Activated CD8-positive, alpha-beta T cell treated with anti-CD3 and anti-CD28 coated beads for 36 hours (primary cell): ENCODE measurements at regions not wholly inside any gene's neighbourhood (a gene's known extent, or its start where the extent isn't known, plus 50 kb on each side); places are given as distances from the start of the nearest gene placed in this dataset.
"Not testable (repeated sequence)": the region's sequence is repeated elsewhere in the genome, so short reads cannot be mapped to it uniquely, and the experiment has no call there.

Experiments used
- ATAC-seq: fragments of 200-7000 bp; cut with Tn5 transposase; one replicate; pipeline ENCODE4 v1.10.0; 2021; ENCODE audit warnings: mild to moderate bottlenecking, moderate library complexity
- CTCF ChIA-PET: fragments of 350-600 bp; sonication (Branson Sonifier 250); formaldehyde crosslinking; loops from one replicate; lab custom pipeline; 2021; ENCODE audit warnings: antibody characterized with exemption; lab: Charles Lee
- POLR2A ChIA-PET: fragments of 350-600 bp; sonication (Branson Sonifier 250); formaldehyde crosslinking; loops from one replicate; lab custom pipeline; 2021; ENCODE audit warnings: antibody characterized with exemption; lab: Charles Lee
- DNase-seq: peaks from one replicate; pipeline ENCODE4 v3.0.0-alpha.2; 2020
- H3K27ac Mint-ChIP-seq: one replicate; pipeline ENCODE4 v1.8.0; 2021; ENCODE audit warnings: mild to moderate bottlenecking, mixed read lengths
- H3K27me3 Mint-ChIP-seq: one replicate; pipeline ENCODE4 v1.8.0; 2021; ENCODE audit warnings: mixed read lengths
- H3K36me3 Mint-ChIP-seq: one replicate; pipeline ENCODE4 v1.8.0; 2021; ENCODE audit warnings: low read depth, mixed read lengths
- H3K4me1 Mint-ChIP-seq: one replicate; pipeline ENCODE4 v1.8.0; 2021; ENCODE audit warnings: low read depth, mixed read lengths
- H3K4me3 Mint-ChIP-seq: one replicate; pipeline ENCODE4 v1.8.0; 2021; ENCODE audit warnings: mild to moderate bottlenecking, moderate library complexity, mixed read lengths
- H3K9me3 Mint-ChIP-seq: one replicate; pipeline ENCODE4 v1.8.0; 2021; ENCODE audit warnings: mixed read lengths
- CTCF ChIP-seq: fragments of 200-600 bp; IDR thresholded peaks from one replicate; pipeline ENCODE4 v1.8.0; 2022; ENCODE audit warnings: antibody characterized with exemption, mild to moderate bottlenecking
- intact Hi-C: fragments of 100-400 bp; cut with micrococcal nuclease; formaldehyde crosslinking; loops from one replicate; pipeline ENCODE4 v1.10.0; 2022

GRCh38 chrX:130539721-130540321, 138.0 kb downstream of the RBMX2 start:
- Mint-ChIP-seq H3K4me3 (no peak overlapping the region), H3K9me3 (no peaks in the 10 kb centered on the region), H3K27me3 (peaks cover 4% of the 10 kb centered on the region), H3K27ac (no peak overlapping the region), H3K4me1 (no peaks in the 10 kb centered on the region), H3K36me3 (no peaks in the 10 kb centered on the region)
- ChIA-PET CTCF (interaction anchor here (0.6 to 2.9 kb wide), 16 partner anchors 10 to 406 kb away, joined by 3 to 15 read pairs (median 3); partner anchors contain the start of gene ENOX2), POLR2A (no interaction called here)
- DNase-seq (peak; percentile 56), ATAC-seq (no peak)
- TF ChIP-seq CTCF = peak; percentile 56
- intact Hi-C loops = loop anchor here (2.0 kb wide), 1 partner anchor 377 kb away; no protein-coding TSS in a partner anchor

GRCh38 chrX:130543603-130544325, 142.0 kb downstream of the RBMX2 start:
- ChIA-PET POLR2A (no interaction called here), CTCF (interaction anchor here (3.7 kb wide), 1 partner anchor 373 kb away, joined by 14 read pairs; no protein-coding TSS in a partner anchor)
- TF ChIP-seq CTCF = no peak
- H3K36me3 Mint-ChIP-seq = no peaks in the 10 kb centered on the region
- no peak for ATAC-seq
- DNase-seq = no peak
- no peak overlapping the region for H3K27ac Mint-ChIP-seq
- peaks cover 1% of the 10 kb centered on the region for H3K27me3 Mint-ChIP-seq
- H3K4me3 Mint-ChIP-seq = no peak overlapping the region
- H3K9me3 Mint-ChIP-seq = no peaks in the 10 kb centered on the region
- H3K4me1 Mint-ChIP-seq = no peaks in the 10 kb centered on the region
- intact Hi-C loops = no loop called here

- ATAC-seq (no peak), DNase-seq (no peak)
- Mint-ChIP-seq H3K27ac (no peak overlapping the region), H3K4me3 (no peak overlapping the region), H3K36me3 (no peaks in the 10 kb centered on the region), H3K4me1 (no peaks in the 10 kb centered on the region), H3K27me3 (peaks cover 3% of the 10 kb centered on the region), H3K9me3 (no peaks in the 10 kb centered on the region)
- ChIA-PET CTCF (no interaction called here), POLR2A (no interaction called here)
- TF ChIP-seq CTCF = no peak
- intact Hi-C loops = no loop called here
Observed at GRCh38 chrX:130545796-130546195, 144.0 kb downstream of the RBMX2 start.

GRCh38 chrX:130549382-130549781, 147.6 kb downstream of the RBMX2 start:
- H3K9me3 Mint-ChIP-seq, DNase-seq, H3K4me3 Mint-ChIP-seq, H3K27ac Mint-ChIP-seq, H3K4me1 Mint-ChIP-seq, POLR2A ChIA-PET, H3K27me3 Mint-ChIP-seq, intact Hi-C loops, H3K36me3 Mint-ChIP-seq, ATAC-seq: not testable (repeated sequence)
- CTCF ChIA-PET = interaction anchor here (3.1 kb wide), 1 partner anchor 10 kb away, joined by 15 read pairs; no protein-coding TSS in a partner anchor

GRCh38 chrX:130550351-130550750, 148.6 kb downstream of the RBMX2 start:
- no peak for TF ChIP-seq CTCF
- H3K36me3 Mint-ChIP-seq = no peaks in the 10 kb centered on the region
- CTCF ChIA-PET = interaction anchor here (1.5 to 3.1 kb wide), 2 partner anchors 9 to 11 kb away, joined by 5 to 15 read pairs; no protein-coding TSS in a partner anchor
- H3K4me3 Mint-ChIP-seq = no peak overlapping the region
- no peaks in the 10 kb centered on the region for H3K4me1 Mint-ChIP-seq
- intact Hi-C loops = no loop called here
- H3K9me3 Mint-ChIP-seq = no peaks in the 10 kb centered on the region
- H3K27me3 Mint-ChIP-seq = peaks cover 4% of the 10 kb centered on the region
- H3K27ac Mint-ChIP-seq = no peak overlapping the region
- POLR2A ChIA-PET = no interaction called here
- no peak for DNase-seq
- ATAC-seq = no peak
